Activated CD4-positive, alpha-beta T cell treated with anti-CD3 and anti-CD28 coated beads, Interleukin-2, amount 50 U/mL, for 48 hours (primary cell): ENCODE measurements at regions not wholly inside any gene's neighbourhood (a gene's known extent, or its start where the extent isn't known, plus 50 kb on each side); places are given as distances from the start of the nearest gene placed in this dataset.
"Not testable (repeated sequence)": the region's sequence is repeated elsewhere in the genome, so short reads cannot be mapped to it uniquely, and the experiment has no call there.

Source experiments
- DNase-seq, 2 experiments: peaks; one replicate each; pipeline ENCODE4 v3.0.0-alpha.2; 2020

DNA sequence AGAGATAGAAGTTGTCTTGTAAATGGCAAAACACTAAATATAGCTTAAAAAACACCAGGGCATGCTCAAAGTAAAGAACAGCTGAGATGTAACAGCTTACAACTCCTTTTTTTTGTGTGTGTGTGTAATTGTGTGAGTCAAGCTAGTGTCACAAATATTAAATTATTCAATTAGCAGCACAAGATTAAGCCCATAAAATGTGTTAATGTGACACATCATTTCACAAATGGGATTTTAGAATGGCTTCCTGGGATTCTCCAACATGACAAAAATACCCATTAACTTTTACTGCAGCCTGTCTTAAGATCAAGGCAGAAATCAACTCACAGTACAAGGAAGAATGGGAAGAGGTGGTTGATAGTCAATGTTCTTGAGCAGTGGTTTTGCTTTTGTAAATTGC, 251.4 kb downstream of the KIF20B start:
- DNase-seq = no peak

DNA sequence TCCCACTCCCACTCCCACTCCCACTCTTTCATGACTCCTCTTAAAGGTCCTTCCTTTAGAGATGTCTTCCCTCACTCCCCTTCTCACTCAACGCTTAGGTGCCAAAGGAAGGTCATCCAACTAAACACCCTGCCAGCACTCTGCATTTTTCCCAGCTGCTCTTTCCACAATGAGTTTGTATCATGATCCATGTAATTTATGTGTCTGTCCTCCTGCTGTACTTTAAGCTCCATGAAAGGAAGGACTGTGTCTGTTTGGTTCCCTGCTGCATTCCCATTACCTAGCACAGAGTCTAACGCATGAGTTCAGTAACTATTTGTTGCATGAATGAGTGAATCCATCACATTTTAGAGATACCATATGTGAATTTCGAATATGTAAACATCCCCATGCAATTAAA, 252.7 kb downstream of the KIF20B start:
- DNase-seq = no peak

DNA sequence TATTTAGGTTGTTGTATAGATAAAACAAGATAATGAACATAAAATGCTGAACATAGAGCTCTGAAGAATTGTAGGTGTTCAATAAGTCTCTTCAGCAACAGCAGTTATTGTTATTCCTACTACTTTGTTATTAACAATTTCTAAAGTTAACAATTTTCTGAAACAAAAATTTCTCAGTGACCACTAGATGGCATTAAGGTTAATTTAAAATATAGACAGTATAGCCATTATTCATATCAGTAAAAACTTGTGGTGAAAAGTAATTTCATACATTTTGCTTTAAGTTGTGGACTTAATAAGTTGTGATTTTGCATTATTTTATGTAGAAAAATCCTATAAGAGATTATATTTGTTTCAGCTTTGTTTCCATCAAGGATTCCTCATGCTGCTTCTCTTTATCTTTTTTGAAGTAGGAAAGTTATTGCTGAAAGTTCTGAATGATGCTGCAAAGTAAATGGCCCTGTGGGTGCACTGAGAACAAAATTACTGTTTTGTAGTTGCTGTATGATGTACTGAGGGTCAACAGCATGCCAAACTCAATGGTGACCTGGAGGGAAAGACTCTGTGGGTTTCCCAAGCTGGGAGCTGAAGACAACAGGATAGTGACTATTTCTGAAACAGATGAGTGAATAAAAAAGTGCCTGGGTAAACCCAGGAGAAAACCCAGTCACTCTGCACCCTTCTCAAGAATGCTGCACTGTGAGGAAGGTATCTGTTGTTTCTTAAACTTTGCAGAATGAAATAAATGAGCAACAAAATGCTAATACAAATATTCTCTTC, 253.6 kb downstream of the KIF20B start:
- no peak for DNase-seq

DNA sequence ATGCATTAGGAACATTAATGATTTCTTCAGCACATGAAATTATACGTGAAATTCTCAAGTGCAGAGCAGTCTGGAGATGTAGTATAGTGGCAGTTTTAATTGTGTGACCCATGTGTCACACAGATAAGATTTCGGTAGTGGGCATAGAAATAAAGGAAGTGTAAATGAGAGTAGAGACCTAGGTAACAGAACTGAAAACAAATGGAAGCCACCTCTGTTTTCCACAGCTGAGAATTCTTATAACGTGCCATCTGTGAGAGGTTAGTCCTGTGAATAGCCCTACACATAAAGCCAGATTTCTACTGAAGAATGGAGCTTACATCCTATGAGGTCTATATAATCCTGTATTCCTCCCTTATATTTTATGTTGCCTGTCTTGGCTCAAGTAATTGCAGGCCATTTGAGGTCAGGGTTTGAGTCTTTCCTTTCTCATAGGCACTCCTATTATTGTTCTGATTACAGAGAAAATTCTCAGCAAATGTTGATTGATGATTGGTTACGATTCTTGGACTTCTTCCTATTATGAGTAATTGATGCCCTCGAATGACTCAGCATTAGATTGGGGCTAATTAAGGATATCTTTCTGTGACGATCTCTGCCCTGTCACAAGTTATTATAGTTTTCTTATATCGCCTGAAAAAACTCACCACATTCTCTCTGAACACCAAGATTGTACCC, 258.2 kb downstream of the KIF20B start:
- no peak for DNase-seq

GRCh38 chr10:89963451-89964102, 262.2 kb downstream of the KIF20B start:
- DNase-seq = no peak

DNA sequence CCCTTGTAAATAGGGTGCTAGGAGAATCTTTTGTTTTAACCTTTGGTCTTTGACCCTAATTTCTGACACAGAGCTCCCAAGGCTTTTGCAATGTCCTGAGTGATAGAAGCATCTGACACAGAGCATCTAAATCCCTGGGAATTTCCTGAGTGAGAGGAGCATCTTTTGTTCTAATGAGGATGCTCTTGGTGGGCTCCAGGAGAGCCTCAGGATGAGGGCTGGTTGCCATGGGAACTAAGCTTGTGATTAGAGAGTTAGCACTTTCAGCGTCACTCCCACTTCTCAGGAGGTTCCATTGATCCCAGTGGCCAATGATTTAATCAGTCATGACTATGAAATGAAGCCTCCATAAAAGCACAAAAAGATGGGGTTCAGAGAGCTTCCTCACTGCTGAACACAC, 264.8 kb downstream of the KIF20B start:
- DNase-seq = no peak

GRCh38 chr10:89973326-89973725, 271.9 kb downstream of the KIF20B start:
- DNase-seq = no peak

- no peak for DNase-seq
Measured at GRCh38 chr10:89975071-89975470, 273.7 kb downstream of the KIF20B start.

DNA sequence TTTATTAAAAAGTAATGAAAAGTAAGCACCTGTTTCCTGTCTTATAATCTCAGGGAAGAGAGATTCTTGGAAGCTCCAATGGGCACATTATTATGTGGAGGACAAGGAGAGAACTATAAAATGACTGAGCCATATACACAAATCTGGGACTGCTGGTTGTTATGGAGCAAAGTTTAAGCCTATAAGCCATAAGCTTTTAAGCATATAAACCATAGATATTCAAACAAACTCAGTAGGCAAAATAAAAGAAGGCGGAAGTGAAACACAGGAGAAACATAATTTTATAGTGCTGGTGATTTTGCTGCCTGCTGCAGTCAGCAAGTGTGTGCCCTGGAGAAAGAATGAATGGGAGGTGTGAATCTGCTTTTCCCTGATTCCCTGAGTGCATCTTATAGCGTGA, 274.4 kb downstream of the KIF20B start:
- DNase-seq = no peak

DNA sequence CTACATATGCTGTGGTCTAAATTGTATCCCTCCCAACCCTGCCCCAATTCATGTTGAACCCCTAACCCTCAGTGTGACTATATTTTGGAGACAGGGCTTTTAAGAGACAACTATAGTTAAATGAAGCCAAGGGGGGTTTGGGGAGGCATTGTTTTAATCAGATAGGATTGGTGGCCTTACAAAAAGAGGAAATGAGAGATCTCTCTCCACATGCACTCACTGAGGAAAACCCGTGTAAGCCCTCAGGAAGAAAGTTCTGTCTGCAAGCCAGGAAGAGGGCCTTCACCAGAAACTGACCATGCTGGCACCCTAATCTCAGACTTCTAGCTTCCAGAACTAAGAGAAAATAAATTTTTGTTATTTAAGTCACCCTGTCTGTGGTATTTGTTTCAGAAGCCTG, 276.7 kb downstream of the KIF20B start:
- DNase-seq = no peak

- no peak for DNase-seq
Measured at GRCh38 chr10:89979726-89980125, 278.3 kb downstream of the KIF20B start.

DNA sequence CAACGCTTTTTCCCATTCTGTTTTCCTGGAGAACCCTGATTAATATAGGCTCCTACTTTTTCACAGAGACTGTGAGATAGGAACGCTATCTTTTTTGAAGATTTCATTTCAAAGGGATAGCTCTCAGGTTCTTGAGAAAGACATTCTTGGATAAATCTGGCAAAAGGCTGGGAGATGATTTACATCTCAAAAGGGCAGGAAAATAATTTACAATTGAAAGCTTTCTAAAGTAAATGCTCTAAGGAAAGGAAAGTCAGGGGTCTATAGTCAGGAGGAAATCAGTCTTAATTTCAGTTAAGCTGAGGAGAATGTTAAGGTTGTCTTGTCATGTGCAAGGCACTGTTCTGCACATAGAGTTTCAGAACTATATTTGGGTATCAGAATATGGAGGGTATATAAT, 278.8 kb downstream of the KIF20B start:
- DNase-seq = no peak

DNA sequence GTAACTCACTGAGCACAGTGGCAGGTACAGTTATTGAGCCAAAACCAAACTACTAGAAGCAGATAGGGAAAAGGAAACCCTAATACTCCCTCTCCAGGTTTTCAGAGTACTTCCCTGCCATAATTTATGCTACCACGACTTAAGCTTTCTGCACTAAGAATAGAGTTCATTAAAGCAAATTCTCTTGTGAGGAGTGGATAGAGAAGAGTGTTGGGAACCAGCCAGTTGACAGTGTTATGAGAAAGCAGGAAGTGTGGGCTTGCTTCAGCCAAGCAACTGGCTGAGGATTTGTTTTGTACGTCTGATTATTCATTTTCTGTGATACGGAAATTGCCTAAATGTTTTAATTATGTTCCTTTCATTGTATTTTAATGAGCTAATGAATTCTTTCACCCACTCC, 280.5 kb downstream of the KIF20B start:
- DNase-seq = no peak

DNA sequence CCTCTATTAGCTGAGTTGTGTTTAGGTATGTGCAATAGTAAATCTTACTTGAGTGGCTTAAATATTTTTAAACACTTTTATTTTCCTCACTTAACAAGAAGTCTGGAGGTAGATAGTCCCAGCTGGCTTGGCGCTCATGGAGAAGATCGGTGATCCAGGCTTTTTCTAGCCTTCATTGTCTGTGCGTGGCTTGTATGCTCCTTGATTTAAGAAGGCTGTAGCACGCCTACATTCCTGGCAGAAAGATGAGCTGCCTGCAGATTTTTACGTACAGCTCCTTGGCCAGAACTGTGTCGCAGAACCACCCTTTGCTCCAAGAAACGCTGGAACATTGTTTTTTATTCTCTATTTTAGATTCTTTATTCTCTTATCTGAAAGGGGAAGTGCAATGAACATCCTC, 284.1 kb downstream of the KIF20B start:
- DNase-seq = no peak

DNA sequence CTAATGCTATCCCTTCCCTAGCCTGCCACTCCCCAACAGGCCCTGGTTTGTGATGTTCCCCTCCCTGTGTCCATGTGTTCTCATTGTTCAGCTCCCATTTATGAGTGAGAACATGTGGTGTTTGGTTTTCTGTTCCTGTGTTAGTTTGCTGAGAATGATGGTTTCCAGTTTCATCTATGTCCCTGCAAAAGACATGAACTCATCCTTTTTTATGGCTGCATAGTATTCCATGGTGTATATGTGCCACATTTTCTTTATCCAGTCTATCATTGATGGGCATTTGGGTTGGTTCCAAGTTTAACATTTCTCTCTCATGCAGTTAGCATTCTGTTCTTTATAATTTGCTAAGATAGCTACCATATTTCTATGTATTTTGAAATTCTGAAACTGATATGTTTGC, 287.0 kb downstream of the KIF20B start:
- not testable (repeated sequence) for DNase-seq

DNA sequence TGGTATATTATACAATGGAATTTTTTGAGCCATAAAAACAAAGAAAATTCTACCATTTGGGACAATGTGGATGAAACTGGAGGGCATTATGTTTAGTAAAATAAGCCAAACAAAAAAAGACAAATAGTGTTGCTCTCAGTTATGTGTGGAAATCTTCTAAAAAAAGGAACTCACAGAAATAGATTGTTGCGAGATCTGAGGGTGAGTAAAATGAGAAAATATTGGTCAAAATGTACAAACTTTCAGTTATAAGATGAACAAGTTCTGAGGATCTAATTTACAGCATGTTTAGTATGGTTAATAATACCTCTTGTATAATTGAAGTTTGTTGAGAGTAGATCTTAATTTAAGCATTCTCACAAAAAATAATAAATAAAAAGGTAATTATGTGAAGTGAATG, 291.2 kb downstream of the KIF20B start:
- no peak for DNase-seq

DNA sequence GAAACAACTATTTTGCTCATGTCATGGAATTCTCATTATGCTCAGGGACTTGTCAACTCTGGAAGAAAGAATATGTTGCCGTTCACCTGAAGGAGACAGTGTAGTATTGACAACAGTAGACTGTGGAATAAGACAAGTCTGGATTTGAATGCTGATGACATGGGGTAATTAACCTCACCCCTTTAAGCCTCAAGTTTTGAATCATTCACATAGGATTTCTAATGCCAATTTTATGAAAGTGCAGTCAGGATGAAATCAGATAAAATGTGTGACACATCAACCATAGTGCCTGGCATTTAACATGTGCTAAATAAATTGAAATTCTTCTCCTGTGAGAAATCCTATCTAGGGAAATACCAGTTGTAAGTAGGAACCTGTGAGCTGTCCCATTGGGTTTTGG, 305.8 kb downstream of the KIF20B start:
- no peak for DNase-seq

GRCh38 chr10:90011281-90011680, 309.9 kb downstream of the KIF20B start:
- not testable (repeated sequence) for DNase-seq

GRCh38 chr10:90018819-90019218, 317.4 kb downstream of the KIF20B start:
- no peak for DNase-seq

GRCh38 chr10:90020506-90020905, 319.1 kb downstream of the KIF20B start:
- no peak for DNase-seq

GRCh38 chr10:90023950-90024349, 322.6 kb downstream of the KIF20B start:
- no peak for DNase-seq

DNA sequence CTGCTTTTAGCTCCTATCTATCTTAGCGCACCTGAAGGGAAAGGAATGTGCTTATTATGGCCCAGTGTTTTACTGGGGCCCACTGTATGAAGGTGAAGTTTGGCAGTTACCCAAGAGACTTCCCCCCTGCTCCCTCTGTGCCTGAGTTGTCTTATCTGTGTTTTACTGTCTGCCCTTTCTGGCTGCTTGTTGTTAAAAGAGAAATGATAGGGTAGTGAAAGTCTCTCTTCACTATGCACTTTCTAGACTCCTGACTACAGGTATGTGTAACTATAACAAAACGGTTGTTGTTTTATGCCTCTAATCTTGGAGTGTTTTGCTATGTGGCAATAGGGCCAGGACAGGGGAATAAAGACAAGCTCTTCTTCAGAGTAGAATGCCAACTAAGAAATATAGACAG, 326.9 kb downstream of the KIF20B start:
- DNase-seq = no peak

GRCh38 chr10:90031776-90032175, 330.4 kb downstream of the KIF20B start:
- DNase-seq = no peak

- DNase-seq = no peak
Measured at GRCh38 chr10:90032519-90032918, 331.1 kb downstream of the KIF20B start.
